ENCODE measurements at regions not wholly inside any gene's neighbourhood (a gene's known extent, or its start where the extent isn't known, plus 50 kb on each side); places are given as distances from the start of the nearest gene placed in this dataset.

GRCh38 chr18:49656073-49656692, 94.3 kb downstream of the LIPG start:
- DNase-seq: no peak

- DNase-seq: no peak
Observed at GRCh38 chr18:49655266-49656072, 93.6 kb downstream of the LIPG start.

GRCh38 chr18:49654347-49654746, 92.5 kb downstream of the LIPG start:
- DNase-seq: no peak

GRCh38 chr18:49652881-49653724, 91.2 kb downstream of the LIPG start:
- DNase-seq: no peak

- DNase-seq: no peak
Observed at GRCh38 chr18:49651033-49651432, 89.2 kb downstream of the LIPG start.

GRCh38 chr18:49650426-49650891, 88.6 kb downstream of the LIPG start:
- no peak for DNase-seq

GRCh38 chr18:49648811-49649210, 87.0 kb downstream of the LIPG start:
- DNase-seq: no peak
